A204.1 (cell line): ENCODE measurements at regions not wholly inside any gene's neighbourhood (a gene's known extent, or its start where the extent isn't known, plus 50 kb on each side); places are given as distances from the start of the nearest gene placed in this dataset.

Source experiments
- FAIRE-seq: peaks from 2 replicates; lab custom pipeline; 2012; peaks lifted over from hg19 to GRCh38; lab: Jason Lieb, UNC

GRCh38 chr12:77401064-77401769, 335.8 kb upstream of the E2F7 start:
- FAIRE-seq: no peak

DNA sequence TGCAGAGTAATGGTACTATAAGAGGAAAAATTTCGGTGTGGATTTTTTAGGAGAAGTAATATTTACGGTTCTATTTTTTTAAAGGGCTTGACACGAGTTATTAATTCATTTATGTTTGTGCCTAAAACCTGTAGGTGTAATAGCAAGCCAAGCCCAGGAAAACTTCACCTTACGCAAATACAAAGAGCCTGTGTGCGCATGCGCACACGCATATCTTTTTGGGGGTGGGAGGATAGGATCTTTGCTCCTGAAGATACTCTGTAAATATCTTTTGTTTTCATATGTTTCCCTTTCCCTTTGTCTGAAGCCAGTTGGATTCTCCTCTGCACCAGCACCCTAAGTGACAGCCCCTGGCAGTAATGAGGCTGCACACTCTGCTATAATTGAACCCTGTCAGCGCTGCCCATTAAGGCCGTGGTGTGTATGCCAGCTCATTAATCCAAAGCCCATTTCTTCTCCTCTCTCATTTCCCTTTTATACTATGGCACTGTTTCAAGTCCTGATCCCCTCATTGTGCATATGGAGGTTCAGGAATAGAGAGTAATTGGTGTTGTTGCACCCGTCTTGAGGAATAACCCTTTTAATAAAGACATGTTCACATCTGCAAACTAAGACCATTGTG, 327.2 kb upstream of the E2F7 start:
- FAIRE-seq: no peak

GRCh38 chr12:77388445-77389265, 323.3 kb upstream of the E2F7 start:
- no peak for FAIRE-seq

DNA sequence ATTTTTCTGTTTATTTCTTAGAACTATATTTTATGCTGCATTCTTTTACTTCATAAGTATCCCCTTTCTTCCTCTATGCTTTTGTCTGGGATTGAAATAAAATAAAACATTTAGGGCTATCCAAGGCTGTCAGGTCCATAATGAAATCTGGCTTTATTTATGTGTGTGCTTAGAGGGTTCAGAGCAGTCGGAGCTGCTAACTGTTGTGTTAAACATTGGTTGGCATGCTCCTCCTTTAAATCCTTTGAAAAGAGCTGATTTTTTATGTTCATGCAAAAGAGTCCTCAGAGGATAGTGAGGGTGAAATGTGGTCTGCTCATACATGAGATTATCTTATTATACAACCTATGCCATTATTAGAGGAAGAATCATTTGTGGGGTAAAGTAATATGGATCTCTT, 322.3 kb upstream of the E2F7 start:
- no peak for FAIRE-seq

DNA sequence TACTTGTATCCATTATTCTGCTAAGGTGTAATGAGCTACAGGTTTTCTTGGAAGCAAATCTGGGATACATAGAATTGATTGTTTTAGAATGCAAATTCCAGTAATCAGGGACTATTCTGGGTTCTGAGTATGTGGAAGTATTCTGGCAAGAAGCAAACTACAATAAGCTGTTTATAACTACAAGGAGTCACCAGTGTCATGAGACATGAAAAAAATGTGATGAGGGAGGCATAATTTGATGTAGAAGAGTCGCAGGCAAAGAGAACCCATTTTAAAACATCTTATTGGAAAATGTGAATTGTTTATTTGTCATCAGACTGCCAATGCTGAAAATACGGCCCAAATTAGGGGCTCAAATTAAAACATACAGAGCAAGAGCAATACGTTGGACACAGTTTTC, 321.8 kb upstream of the E2F7 start:
- no peak for FAIRE-seq

DNA sequence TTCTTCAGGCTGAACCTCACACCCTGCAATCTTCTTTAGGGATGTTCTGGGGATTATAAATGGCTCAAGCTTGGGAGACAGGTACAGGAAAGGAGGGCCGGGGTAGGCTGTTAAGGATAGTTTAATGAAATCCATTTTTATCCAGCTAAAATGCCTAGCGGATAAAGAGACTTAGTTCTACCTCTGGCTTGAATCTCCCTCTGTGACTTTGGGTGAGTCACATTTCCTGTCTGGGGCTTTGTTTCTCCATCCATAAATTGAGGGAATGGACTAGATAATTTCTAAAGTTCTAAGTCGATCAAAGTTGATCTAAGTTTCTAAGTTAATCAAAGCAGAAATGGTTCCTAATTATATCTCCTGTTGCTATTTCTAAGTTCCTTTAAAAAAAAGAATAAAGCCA, 319.6 kb upstream of the E2F7 start:
- FAIRE-seq: no peak

- no peak for FAIRE-seq
These were observed 316.9 kb upstream of the E2F7 start for GRCh38 chr12:77382096-77382742.

DNA sequence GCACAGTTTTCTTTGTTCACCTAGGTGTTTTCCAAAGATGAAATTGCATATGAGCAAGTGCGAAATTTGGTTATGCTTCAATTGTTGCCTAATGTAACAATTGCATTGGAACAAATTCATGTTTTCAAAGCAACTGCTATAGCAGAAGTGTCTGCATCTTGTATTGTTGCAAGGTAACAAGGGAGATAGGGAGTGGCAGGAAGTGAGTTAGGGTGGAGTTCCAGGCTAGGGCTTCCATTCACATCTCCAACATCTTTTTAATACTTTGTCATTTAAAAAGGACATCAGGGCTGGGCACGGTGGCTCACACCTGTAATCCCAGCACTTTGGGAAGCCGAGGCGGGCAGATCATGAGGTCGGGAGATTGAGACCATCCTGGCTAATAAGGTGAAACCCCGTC, 312.3 kb upstream of the E2F7 start:
- FAIRE-seq: no peak

DNA sequence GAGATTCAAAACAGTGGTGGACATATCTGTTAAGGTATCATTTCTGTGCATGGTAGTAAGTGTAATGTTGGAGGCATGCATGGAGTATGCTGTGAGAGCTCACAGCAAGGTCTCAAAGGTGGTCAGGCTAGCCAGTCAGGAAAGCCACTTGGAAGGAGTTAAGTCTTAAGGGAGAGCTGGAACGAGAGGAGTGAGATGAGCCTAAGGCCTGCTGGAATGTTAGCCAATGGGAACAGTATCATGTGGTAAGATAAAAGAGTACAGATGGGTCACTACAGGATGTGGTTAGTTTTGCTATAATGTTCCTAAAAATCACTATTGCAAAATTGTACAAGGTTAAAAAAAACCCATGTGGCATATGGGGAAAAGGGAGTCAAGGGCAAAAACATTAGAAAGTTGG, 311.7 kb upstream of the E2F7 start:
- FAIRE-seq: no peak

- no peak for FAIRE-seq
These were observed 309.3 kb upstream of the E2F7 start for GRCh38 chr12:77374673-77375072.

DNA sequence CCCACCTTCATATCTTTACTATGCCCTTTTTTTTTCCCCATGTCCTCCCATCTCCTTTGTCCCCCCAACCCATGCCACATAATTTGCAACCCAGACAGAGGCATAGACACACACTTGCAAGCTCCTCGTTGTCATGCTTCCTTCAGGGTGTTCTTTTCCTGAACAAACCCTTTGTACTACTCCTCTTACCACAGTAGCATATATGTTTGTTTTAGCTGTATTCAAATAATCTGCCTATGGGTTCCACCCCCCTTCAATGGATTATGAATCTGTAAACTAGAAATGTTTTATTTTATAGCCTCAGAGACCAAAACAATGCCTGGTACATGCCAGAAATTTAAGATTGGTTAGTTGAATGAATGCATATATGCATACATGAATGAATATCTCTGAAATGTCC, 307.1 kb upstream of the E2F7 start:
- FAIRE-seq: no peak

GRCh38 chr12:77372026-77372425, 306.7 kb upstream of the E2F7 start:
- no peak for FAIRE-seq

DNA sequence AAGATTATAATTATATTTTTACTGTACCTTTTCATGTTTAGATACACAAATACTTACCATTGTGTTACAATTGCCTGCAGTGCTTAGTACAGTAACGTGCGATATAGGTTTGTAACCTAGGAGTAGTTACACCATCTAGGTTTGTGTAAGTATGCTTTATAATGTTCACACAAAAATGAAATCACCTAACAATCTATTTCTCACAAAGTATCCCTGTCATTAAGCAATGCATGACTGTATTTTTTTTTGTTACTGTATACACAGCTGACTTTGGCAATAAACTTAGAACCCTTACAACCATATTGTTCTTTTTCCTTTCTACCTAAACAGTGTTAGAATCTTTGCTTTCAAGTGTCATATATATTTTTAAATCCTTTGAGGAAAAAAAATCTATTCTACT, 303.0 kb upstream of the E2F7 start:
- no peak for FAIRE-seq

GRCh38 chr12:77366616-77367015, 301.2 kb upstream of the E2F7 start:
- no peak for FAIRE-seq

GRCh38 chr12:77364400-77364799, 299.0 kb upstream of the E2F7 start:
- FAIRE-seq: no peak

- FAIRE-seq: no peak
These were observed 297.3 kb upstream of the E2F7 start for GRCh38 chr12:77362509-77363210.

DNA sequence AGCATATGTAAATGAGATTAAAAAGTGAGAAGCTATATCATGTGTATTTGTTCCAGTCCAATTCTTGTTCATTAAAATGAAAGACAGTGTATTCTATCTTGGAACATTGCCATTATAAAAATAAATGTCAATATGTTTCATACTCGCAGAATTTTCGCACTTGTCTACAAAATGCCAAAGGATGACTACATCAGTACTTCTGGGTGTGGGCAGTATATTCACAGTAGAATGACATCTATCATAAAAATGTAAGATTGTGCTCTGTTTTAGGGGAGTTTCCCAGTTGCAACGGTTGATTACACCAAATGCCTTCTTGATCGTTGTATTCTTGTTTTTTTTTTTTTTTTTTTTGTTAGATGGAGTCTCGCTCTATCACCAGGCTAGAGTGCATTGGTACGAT, 292.3 kb upstream of the E2F7 start:
- FAIRE-seq: no peak

DNA sequence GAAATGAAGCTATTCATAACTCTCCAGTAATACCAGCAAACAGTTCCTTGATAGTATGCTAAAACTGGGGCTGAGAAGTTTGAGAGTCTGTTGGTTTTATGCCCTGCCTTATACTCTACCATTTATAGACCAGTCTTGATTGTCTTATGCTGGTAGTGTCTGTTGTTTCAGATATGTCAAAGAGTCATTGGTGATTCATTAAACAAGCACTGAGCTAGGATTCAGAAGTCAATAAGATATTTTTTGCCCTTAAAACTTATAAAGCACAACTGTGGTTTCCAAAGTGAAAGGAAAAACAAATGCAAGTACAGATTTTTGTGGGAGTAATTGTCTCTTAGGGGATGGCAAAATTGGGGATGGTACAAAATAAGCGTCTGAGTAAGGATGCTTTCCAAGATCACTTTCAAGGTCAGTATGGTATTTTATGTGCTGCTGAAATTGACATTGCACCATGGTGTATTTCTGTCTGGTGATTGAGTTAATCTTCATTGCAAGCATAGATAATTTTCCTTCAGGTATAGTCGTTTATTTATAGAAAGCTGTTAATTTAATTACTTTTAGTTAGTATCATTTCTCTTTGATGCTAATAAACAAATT, 289.5 kb upstream of the E2F7 start:
- no peak for FAIRE-seq

- no peak for FAIRE-seq
These were observed 287.6 kb upstream of the E2F7 start for GRCh38 chr12:77352946-77353345.

DNA sequence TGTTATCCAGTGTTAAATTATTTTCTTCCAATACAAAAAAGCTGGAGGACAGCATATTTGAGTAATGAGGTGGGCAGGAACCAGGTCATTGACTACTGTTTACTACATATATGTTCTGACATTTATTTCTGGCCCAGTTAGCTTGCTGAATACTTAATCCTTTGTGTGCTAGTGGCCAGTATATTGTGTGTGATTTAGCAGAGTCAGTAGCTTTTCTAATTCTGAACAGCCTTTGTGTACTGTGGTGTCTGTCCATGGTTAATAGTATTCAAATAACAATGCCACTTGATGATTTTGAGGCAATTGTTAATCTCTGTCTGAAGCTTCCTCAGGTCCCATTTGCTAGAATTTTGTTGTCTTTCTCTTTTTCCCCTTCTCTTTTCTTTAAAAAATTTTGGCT, 286.5 kb upstream of the E2F7 start:
- FAIRE-seq: no peak

GRCh38 chr12:77349689-77350370, 284.5 kb upstream of the E2F7 start:
- no peak for FAIRE-seq
